HuH-7.5 (cell line): ENCODE measurements at regions not wholly inside any gene's neighbourhood (a gene's known extent, or its start where the extent isn't known, plus 50 kb on each side); places are given as distances from the start of the nearest gene placed in this dataset.

Experiments
- DNase-seq: peaks from one replicate; pipeline ENCODE4 v3.0.0; 2011; ENCODE audit warnings: low spot score

DNA sequence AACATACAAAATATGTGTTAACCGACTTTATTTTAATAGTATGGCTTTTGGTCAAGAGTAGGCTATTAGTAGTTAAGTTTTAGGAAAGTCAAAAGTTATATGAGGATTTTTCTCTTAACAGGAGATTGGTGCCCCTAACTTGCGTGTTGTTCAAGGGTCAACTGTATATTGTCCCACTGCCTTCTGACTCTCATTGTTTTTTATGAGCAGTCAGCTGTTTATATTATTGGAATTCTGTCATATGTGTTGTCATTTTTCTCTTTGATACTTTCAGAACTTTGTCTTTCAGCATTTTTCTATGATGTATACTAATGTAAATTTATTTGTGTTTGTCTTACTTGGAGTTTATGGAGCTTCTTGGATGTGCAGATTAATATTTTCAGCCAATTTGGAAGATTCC lies 142.1 kb upstream of the CMC1 start:
- DNase-seq = no peak

DNA sequence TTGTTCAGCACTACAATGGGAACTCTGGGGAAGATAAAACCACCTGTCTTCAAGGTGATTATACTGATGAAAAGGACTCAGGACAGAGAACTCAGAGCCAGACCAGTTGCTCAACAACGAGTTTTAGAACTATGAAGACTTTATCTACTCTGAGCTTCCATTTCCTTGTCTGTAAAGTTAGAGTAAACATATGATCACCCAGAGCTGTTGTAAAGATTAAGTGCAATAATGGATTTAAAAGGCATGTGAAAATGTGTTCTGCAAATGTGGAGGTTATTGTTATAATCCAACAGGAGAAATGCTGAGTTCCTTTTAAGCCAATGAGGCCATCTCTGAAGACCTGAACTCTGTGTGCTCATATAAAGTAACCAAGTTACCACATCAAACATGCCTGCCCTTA lies 139.7 kb upstream of the CMC1 start:
- DNase-seq = no peak

DNA sequence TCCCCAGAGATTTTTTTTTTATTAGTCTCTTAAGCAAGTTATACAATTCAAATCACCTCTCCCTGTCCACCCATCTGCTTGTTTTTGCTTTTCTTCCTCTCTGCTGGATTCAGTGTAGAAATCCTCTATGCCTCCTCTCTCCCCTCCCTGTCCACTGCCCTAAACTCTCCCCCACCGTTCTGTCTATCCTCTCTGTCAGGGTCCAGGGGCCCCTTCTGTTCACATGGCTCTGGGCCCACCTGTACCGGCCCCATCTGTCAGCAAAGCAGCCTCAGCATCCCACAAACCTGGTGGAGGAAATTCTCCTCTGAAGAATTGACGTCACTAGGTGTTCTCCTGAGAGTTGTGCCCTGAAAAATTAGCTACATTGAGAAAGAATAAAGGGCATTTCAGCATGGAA lies 137.6 kb upstream of the CMC1 start:
- DNase-seq = no peak

DNA sequence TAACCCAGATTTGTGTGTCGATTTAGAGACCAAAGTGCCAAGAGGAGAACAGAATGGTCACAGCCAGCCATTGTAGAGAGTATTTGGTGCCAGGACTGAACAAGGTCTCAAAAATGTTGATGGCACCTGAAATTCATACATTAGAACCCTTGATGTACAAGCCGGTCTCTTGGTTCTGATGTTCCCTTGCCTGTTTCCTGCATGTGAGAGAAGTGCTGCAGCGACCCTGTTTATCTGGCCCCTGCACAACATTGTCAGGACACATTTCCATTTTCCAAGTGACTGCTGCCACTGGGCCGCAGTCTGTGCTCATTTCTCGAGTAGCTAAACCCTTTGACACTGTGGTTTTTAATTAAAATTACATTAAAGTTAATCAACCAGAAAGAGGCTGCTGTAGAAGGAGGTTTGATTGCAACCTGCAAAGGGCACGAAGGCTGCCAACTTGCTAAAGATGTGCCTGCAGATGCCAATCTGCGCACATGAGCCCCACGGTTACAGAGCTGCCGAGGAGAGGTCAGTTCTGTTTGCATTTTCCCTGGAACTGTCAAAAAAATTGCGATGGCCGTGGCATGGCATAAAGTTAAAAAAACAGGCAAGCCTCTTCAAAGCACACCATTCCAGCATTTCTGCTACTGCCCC lies 136.4 kb upstream of the CMC1 start:
- no peak for DNase-seq

DNA sequence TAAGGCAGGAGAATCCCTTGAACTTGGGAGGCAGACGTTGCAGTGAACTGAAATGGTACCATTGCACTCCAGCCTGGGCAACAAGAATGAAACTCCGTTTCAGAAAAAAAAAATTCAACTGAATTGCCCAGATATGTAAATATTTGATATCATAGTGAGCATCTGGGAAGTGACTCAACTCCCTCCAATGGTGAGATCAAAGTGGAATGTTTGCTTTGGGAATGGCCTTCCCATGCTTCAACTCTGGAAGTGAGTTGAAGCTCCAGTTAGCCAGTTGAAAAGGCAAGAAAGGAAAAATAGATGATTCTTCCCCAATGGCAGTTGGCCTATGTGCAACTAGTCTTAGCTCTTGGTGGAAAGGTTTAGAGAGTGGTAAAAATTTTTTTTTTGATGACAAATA lies 131.6 kb upstream of the CMC1 start:
- DNase-seq = no peak

DNA sequence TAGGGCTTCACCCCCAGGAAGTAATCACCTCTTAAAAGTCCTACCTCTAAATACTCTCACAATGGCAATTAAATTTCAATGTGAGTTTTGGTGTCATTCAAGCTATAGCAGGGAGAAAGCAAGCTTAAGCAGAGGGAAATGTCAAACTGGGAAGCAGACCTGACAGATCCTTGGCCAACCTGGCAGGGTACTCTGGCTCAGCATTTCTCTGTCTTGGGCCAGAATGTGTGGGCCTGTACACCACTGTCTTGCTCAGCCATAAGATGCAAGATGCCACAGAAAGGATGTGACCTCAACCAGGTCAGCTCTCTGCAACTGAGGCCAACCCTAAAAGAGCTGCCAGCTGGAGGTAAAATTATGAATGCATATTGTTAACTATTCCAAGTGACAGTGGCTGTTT lies 130.6 kb upstream of the CMC1 start:
- no peak for DNase-seq

DNA sequence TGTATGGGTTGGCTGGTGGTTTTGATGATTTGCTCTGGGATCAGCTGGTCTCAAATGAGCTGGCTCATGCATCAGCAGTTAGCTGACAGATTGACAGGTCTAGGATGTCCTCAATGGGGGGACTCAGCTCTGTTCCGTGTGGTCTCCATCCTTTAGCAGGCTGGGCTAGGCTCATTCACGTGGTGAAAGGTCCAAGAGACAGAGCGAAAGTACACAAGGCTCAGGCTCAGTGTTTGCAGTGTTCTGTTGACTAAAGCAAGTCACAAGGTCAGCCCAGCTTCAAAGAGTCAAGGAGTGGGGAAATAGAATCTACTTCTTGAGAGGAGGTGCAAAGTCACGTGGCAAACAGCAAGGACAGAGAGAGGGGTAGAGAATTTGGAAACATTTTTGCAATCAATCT lies 126.5 kb upstream of the CMC1 start:
- no peak for DNase-seq

DNA sequence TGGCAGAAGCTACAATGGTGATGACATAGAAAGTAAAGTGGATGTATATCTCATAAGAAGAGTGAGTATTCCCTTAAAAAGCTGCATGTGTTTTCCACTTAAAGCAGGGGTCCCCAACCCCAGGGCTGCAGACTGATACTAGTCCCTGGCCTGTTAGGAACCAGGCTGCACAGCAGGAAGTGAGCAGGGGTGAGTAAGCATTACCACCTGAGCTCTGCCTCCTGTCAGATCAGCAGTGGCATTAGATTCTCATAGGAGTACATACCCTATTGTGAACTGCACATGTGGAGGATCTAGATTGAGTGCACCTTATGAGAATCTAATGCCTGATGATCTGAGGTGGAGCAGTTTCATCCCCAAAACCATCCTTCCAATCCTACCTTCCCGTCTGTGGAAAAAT lies 126.1 kb upstream of the CMC1 start:
- no peak for DNase-seq

DNA sequence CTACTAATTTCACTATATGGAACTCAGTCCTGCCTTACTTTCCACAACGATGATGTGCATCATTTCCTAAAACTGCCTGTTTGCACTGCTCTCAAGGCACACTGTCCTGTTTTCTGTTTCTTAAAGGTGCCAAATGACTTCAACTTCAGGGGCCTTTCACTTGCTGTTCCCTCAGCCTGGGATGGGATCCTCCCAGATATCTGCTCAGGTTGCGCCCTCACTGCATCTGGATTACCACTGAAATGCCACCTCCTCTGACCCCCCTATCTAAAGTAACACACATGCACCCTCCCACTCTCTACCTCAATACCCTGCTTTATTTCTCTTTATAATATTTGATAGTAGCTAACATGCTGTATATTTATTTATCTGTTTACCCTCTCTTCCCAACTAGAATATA lies 123.8 kb upstream of the CMC1 start:
- no peak for DNase-seq

DNA sequence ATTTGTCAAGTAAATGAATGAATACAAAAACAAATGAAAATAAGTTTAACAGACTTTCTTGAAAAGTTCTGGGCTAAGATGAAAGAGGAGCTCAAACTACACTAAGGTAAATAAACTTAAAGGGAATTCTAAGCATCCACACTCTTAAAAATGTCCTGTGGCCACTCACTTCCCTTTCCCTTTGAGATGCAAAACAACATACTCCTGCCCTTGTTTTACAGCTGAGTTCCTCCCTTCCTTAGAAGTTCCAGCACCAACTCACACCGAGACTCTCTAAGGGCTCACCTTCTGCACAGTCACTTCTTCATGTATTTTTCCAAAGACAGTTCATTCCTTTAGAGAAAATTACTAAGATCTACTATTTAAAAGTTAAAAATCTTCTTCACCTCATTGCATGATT lies 123.3 kb upstream of the CMC1 start:
- DNase-seq = no peak

DNA sequence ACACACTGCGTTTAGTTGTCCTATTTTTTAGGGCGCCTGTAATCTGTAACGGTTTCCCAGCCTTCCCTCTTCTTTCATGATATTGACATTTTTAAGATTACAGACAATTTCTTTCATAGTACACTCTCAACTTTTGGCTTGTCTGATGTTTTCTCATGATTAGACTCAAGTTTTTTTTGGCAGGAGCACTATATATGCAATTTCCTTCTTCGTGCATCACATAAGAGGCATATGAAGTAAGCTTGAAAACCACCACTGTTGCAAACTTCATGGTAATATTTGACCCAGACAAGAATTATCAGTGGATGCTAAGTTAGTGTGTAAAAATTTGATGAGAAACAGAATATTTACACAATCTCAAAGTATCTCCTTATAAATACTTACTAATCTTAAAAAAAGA lies 119.2 kb upstream of the CMC1 start:
- DNase-seq = no peak

DNA sequence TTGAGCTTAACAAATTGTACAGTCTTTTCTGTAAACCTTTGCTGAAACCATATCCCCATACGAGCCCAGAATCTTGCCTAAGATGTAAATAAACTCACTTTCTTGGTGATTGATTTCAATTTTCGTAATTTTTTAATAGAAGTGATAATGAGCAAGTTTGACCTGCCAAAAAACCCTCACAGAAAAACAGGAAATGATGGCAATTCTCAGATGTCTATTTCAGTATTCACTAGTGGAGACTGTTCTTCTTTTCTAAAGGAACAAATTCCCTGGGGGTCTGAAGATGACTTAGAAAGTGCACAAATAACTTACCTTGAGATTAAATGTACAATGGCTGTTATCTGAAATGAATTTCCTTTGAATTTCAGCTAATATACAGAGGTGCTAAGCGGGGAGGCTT lies 116.5 kb upstream of the CMC1 start:
- no peak for DNase-seq

DNA sequence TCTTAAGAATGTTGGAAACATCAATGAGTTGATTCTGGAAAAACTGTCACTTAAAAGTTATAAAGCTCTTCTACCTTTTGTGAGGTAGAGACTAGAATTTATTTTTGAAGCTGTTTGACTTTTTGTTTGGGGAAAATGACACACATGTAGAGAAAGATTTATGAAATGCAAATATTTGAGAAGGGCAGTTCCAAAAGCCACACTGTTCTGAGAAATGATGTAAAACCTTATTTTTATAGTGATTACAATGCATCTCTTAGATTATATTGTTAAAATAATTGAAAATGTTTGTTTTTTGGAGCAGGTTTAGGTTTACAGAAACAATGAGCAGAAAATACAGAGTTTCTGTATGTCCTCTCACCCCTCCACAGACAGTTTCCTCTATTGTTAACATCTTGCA lies 116.1 kb upstream of the CMC1 start:
- DNase-seq = no peak

DNA sequence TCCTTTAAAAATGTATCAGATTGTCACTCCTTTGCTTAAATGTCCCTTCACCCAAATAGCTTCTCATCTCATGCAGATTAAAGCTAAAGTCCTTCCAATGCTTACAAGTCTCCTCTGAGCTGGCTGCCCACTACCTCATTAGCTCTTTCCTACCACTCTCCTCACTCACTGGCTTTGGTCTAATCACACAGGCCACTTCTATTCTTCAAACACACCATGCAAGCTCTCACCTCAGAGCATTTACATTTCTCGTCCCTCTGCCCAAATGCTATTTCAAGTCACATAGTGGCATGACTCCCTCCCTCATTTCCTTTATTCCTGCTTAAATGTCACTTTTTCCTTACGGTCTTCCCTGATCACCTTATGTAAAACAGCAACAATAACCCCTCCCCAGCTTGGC lies 110.6 kb upstream of the CMC1 start:
- no peak for DNase-seq

DNA sequence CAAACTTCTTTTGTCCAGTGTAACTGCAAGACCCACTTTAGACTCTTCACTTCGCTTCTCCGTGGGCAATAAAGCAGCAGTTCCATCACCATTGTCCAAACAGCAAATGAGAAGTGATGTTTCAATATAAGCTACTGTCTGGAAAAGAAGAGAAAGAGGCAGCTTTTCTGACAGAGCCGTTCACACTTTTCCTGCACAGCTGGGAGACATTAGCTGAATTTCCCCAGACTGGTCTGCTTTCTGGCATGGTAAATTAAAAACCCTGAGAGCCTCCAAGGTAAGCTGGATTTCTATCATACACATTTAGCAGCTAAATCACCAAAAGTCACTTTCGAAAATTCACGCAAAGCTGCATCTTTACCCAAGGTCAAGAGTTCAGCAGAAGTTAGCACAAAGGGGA lies 108.5 kb upstream of the CMC1 start:
- DNase-seq = no peak

DNA sequence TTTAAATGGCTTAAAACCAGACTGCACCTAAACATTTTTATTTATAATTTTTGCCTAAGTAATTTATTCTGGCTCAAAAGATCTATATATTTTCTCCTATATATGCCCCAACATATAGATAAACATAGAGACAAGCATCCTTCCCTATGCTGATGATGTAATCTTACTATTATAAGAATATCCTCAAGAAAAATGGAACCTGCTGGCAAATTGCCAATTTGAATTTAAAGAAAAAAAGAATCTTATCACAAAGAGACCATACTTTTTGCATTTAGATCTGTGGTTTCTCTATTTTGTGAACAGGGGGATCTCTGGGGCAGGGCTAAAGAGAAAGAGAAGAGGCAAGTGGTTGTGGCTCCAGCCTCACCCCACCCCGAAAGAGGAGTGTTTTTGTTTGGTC lies 107.2 kb upstream of the CMC1 start:
- DNase-seq = no peak

DNA sequence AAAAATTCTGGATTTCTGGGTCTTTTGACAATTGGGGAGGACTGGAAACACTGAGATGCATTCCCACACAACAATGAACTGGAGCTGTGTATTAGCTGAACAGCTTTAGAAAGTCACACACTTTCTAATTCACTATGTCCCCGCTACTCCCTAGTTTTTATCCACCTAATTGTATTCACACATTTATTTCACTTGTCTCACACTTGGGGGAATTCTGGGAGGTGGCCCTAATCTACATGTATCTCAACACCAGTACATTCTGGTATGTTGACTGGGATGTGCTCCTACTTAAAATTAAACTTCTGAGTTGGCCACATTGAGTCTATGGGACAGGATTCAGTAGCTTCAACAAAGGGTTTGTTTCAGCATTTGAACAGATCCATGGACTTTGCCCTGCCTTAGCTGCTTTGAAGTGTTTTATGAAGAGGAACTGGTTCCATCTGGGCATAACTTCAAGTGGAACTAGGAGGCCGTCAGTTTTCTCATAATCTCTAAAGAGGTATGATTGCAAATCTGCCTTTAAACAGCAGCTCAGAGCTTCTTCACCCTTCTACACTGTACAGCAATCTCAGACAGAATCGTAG lies 106.5 kb upstream of the CMC1 start:
- no peak for DNase-seq

DNA sequence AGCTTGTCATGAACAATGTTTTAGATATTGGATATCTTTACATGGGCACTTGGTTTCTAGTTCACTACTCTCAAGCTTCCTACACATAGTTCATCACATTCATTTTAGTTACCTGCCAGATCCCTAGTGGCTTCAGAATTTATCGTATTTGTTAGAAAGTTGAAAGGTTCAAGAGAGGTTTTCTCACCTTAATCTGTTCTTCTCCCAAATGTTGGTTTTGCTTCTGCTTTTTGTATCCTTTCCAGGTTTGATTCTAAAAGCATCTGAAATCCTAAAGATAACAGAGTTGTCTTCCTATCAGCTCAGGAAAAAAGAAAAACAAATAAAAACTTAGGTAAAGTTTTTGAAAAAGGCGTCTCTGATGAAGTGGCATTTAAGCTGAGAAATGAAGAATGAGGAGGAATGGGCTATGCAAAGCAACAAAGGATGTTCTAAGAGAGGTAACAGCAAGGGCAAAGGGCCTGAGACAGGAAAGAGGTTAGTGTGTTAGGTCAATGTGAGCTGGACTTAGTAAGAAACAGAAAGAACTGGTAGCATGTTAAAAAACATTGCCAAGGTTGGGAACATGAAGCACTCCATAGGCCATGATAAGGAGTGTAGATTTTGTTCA lies 104.7 kb upstream of the CMC1 start:
- DNase-seq = no peak

DNA sequence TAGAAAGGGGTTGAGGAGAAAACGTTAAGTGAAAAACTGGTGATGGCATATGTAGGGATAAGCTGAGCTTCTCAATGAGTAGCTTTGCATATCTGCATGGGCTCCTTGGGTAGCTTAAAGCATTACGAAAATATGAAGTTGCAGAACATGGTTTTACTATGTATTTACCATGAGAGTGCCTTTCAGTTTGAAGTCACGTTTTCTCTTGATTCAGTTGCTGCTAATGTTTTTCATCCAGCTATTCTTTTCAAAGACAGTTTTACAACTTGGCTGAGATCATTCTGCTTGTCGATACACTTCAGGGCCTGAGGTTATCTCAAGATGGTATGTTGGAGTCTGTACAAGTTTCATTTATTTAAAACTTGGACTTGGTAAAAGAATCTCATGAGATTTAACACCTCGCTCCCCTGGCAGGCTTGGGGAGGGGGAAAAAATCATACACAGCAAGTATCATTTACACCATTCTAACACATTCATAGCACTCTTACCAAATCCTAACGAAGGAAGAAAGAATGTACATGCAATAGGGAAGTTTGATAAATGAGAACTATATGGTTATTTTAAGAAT lies 103.3 kb upstream of the CMC1 start:
- no peak for DNase-seq

DNA sequence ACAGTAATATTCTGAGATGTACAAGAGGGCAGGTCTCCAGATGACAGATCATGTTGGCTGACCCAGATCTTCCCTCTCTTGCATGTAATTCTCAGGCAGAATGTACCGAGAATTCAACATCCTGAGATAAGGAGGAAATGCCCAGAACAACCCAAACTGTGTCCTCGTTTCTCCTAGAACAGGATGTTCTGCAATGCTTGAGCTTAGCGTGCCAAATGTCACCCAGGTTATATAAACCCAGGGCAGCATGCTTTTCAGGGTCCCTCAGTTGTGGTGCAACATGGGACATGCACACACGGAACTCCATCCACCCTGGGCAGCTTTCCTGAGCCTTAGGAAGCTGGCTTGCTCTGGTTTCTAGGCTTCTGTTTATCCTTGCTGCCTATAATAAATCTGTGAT lies 102.1 kb upstream of the CMC1 start:
- no peak for DNase-seq

DNA sequence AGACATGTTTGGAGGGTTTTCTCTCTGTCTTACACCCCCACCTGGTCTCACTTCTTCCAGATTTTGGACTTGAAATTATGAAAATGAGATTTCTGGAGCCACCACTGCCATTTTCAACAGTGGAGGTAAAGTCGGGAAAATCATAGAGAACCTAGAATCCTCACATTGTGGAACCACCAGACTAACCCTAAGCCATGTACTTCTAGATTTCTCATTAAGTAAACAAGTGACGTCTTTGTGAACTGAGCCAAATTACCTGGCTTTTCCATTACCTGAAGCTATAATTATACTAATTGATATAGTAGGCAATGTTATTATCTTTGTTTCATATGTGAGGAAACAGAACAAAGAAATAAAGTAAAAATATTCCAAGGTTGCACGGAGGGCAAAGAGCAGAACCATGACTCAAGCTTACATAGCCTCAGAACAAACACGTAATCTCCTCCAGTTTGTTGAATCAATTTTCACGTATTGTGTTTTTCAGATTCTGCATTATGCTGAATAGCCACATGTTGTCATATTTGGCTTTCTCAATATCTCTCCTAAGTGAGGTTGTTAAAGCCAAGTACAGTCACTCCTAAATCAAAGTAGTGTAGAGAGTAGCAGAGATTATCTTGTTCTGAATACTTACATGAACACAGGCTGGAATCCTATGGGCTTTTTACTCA lies 101.3 kb upstream of the CMC1 start:
- peak; percentile 16 for DNase-seq

DNA sequence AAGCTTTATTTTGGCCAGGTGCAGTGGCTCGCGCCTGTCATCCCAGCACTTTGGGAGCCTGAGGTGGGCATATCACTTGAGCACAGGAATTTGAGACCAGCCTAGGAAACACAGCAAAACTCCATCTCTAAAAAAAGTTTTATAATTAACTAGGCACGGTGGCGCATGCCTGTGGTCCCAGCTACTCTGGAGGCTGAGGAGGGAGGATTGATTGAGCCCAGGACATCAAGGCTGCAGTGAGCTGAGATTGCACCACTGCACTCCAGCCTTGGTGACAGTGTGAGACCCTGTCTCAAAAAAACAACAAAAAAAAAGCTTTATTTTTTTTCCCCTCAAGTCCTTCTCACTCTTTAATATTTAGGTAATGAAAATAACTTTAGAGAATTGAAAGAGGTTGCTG lies 100.8 kb upstream of the CMC1 start:
- no peak for DNase-seq

DNA sequence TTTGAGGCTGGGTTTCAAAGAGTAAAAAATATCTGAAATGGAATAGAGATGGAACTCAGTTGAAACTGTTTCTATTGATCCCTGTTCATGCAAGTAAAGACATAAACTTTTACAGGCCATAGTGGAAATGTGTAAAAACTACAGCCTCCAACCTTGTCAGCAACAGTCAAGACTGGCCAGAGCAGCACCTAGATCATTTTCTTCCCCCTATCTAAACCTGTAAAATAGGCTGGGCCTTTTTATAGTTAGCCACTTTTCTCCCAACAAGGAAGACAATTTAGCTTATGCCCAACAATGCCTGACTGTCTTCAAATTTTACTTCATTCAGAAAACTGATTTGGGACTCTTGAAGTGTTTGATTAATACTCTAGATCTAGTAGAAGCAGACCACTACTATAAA lies 91.5 kb upstream of the CMC1 start:
- no peak for DNase-seq
